GM19328 (cell line): ENCODE measurements at regions not wholly inside any gene's neighbourhood (a gene's known extent, or its start where the extent isn't known, plus 50 kb on each side); places are given as distances from the start of the nearest gene placed in this dataset.

Experiments
- ATAC-seq: cut with Tn5 transposase; IDR thresholded peaks from one replicate; pipeline ENCODE4 v1.9.1; 2021; ENCODE audit warnings: mild to moderate bottlenecking, moderate library complexity; ENCODE audit not compliant: unreplicated experiment

DNA sequence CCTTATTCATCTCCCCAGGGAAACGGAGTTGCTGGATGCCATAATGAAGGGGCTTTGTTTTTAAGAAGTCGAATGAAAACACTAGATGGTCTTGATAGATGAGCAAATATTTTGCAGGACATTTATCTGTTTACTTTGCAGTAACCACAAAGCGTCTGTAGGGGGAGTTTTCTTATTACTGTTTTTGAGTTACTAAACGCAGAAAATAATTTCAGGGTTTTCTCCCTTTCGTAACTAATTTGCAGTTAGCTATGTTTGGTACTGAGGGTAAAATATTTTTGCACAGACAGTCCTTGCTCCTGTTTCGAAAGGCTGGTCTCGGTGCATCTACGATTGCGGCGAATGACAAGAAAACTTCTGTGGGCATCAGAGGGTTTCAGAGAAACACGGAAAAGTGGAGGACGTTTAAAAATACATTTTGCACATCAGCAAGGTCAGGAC, 505.6 kb upstream of the MKI67 start:
- no peak for ATAC-seq

DNA sequence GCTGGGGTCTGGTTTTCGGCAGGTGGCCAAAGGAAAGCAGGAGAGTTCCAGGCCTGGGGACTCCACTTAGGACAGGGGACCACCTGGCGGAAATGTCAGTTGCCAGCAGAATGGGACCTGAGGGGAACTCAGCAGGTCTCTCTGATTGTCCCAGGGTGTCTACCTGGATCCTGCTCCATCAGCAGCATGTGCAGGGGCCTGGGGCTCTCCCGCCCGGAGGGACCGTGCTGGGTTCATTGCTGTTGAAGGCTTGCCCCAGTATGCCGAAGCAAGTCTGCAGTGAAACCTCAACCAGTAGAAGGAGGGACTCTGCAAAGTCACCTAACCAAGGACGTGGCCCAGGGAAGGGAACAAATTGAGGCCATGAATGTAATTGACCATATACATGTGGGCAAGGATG, 506.5 kb upstream of the MKI67 start:
- no peak for ATAC-seq

DNA sequence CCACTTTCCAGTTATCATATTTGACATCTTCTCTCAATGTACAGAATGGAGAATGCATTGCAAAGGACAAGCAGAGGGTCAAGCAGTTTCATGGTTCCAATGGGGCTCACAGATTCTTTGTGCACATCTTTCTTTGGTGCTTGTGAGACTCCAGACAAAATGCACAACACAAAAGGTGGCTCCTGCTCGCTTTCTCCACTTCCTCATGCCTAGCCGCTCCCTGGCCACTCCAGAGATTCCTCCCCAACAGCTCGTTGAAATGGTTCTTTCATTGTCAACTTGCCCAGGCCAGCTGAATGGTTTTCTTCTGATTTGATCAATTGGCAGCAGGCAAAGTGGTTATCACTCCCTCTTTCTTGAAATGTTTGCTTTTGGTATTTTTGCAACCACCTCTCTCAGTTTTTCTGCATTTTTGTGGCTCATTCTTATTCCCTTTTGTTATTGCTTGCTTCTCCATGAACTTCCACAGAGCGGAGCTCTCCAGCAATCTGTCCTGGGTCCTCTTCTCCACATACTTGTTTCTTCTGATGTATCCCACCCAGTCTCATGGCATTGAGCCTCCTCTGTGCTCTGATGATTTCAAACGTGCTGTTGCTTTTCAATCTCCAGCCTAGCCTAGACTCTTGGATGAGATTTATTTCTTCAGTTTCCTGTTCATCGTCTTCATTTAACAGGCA, 507.8 kb upstream of the MKI67 start:
- no peak for ATAC-seq

DNA sequence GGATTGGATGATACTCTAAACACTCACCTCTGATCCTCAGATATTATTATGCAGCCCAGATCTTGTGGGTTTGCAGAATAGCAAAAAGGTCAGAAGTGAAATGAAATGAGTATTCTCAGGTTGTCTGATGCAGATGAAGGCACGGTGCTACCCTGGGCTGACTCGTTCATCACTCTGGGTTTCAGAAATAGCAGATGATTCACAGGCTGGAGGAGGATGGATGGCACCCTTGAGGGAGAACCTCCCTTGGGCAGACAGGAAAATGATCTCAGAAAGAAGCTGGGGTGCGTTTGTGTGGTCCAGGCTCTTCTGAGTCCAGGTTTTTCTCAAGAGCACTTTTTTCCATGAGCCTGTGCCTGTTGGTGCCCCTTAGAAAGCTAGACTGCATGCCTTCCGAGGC, 515.8 kb upstream of the MKI67 start:
- ATAC-seq = no peak

DNA sequence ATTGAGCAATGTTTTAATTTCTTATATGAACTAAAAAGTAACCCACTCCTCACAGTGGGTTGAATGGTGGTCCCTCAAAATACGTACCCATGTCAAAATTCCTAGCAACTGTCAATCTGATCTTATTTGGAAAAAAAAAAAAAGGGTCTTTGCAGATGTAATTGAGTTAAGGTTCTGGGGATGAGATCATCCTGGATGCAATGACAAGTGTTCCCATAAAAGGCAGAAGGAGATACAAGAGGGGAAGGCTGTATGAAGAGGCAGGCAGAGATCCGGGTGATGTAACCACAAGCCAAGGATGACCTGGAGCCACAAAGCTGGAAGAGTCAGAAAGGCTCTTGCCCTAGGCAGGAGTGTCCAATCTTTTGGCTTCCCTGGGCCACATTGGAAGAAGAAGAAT, 516.3 kb upstream of the MKI67 start:
- no peak for ATAC-seq

DNA sequence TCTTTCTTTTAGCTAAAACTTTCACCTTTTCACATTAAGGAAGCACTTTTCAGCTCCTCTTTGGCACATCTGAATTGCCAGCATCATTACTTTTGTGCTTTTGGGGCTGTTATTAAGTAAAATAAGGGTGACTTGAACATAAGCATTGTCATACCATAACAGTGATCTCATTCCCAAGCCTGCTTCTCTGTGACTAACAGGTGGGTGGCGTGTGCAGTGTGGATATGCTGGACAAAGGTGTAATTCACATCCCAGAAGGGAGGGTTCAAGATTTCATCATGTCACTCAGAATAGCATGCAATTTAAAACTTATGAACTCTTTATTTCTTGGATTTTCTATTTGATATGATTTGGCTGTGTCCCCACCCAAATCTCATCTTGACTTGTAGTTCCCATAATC, 517.4 kb upstream of the MKI67 start:
- ATAC-seq = no peak

DNA sequence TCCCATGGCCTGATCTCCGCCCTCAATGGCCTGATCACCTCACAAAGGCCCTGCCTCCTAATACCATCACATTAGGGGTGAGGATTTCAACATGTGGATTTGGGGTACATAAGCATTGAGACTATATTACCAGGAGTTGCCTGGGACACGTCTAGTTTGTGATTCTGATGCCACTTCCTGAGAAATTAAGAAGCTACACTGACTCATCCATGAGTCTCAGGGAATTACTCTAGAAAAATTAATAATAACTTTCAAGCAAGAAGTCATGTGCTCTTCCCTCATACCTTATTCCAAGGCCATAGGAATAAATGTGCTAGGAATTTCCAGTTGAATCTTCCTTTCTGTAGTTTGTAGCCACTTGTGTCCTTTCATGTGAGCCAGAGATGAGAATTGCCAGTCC, 519.3 kb upstream of the MKI67 start:
- no peak for ATAC-seq

DNA sequence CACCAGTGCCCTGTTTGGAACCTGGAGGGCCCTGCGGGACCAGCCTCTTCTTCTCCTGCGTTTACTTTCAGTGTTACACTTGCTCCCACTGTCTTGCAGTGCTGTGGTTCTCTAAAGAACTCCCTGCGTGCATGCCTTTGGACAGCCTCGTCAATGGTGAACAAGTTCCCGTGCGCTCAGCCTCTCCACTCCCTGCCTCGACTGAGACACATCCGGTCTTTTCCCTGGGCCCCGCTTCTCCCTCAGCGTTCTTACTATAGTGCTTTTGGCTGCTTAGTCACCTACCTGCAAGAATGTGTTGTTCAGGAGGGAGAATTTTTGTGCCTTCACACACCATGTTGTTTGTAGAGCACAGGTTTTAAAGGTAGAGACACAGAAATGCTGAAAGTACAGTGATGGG, 520.7 kb upstream of the MKI67 start:
- ATAC-seq = no peak

DNA sequence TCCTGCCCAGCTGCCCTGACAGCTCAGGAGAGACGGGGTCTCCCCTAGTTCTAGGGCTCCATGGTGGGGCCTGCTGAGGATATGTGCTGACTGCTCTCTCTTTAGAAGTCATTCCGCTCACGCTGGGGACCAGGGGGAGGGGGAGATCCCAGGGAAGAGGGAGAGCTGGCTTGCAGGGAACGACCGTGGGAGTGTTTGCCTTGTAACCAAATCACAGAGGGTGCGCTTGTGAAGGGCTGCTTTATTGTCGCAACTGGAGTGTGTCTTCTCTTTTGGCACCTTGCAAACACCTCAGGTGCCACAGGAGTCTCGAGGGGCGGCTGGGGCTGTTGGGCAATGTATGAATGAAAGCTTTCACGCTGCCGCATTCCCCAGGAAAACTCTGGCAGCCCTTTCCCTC, 531.3 kb upstream of the MKI67 start:
- ATAC-seq = no peak

DNA sequence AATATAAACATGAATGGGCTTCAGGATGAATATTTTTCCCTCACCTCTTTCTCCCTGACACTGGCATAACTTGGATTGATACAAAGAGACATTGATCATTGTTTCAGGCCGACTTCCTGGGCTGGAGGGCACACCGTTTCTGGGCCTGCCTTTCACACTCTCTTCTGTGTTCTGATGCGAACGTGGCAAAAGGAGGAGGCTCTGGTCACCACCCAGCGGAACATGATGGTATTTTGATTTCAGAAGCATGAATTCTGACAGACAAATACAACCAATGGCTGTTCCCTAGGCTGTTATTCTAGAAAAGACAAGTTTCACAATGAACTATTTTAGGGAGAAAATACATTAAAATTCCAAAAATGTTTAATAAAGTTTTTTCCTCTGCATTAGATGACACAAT, 534.5 kb upstream of the MKI67 start:
- no peak for ATAC-seq

DNA sequence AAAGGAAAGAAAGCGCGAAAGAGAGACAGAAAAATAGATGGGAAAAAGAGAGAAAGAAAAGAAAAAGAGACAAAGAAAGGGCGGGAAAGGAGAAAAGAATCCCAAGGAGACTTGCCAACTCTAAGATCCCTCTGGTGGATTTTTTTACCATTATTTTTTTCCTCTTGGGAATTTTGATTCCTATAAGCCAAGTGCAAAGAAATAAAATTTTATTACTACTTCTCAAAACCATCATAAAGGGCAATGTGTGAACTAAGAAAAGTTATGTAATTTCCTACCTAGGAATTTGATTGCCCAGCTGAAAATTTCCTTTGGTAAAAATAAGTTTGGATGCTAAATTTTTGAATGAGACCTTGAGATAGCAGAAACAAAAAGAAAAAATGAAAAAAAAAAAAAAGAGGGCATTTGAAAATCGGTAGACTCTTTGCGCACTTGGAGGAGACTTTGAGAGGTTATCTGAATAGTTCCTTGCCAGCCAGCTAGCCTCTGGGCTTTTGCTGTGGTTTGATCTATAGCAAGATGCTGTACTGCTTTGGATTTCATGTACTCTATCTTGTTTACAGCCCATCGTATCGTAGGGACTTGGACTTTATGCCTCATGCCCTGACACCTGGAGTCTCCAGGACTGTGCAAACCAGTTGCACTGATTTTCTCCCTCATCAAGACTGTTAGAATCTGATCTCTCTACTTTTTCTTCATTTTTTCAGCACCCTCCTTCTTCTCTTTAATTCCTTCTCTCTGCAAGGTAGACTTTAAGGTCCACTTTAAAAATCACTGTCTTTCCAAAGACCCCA, 535.4 kb upstream of the MKI67 start:
- ATAC-seq = no peak

DNA sequence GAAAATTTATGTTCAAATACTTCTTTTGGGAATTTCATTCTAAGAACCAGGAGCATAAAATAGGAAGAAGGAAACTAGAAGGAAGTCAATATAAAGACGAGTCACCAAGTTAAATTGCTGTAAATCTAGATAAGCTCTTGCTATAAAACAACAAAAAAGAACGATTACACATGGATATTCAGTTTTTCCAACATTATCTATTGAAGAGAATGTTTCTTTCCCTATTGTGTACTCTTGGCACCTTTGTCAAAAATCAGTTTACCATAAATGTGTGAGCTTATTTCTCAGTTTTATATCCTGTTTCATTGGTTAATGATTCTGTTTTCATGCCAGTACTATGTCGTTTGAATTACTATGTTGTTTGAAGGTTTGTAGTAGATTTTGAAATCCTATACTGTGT, 536.3 kb upstream of the MKI67 start:
- no peak for ATAC-seq

DNA sequence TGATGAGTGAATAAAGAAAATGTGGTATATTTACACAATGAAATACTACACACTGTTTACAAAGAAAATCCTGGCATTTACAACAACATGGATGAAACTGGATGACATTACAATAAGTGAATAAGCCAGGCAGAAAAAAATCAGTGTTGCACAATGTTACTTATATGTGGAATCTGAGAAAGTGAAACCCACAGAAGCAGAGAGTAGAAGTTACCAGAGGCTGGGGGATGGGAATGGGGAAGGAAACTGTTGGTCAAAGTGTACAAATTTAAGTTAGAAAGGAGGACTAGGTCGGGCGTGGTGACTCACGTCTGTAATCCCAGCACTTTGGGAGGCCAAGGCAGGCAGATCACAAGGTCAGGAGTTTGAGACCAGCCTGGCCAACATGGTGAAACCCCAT, 538.5 kb upstream of the MKI67 start:
- ATAC-seq = no peak

DNA sequence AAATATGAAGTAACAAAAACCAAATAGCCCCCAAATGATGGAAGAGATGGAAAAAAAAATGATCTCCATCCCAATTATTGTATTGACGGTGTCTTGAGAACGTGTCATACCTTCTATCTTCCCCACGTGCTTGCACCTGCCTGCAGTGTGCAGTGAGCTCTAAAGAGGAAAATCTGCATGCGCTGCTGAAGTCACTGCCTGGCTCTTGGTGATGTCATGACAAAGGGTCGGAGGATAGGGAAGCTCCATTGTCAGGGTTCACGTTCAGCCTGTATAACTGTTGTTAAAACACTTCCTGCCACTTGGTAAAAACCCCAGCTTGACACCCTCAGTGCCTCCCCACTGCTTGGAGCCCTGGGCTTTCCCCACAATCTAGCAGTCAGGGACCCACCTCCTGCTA, 549.2 kb upstream of the MKI67 start:
- no peak for ATAC-seq

DNA sequence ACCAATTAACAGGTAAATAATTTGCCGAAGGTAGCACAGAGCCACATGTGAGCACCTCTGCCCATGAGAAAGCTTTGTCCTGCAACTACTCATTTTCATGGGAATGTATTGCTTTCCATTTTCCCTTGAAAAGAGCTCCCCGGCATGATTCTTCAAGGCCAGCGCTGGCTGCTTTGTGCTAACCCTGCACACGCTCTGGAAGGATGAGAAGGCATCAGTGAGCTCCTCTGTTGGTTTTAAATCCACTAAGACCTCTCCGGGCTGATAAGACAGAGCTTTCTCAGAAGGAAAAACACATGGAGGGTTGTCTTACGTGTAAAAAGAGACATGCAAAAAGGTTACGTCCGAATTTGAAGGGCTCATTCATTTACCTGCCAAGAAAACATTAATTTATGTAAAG, 553.9 kb upstream of the MKI67 start:
- ATAC-seq = no peak

DNA sequence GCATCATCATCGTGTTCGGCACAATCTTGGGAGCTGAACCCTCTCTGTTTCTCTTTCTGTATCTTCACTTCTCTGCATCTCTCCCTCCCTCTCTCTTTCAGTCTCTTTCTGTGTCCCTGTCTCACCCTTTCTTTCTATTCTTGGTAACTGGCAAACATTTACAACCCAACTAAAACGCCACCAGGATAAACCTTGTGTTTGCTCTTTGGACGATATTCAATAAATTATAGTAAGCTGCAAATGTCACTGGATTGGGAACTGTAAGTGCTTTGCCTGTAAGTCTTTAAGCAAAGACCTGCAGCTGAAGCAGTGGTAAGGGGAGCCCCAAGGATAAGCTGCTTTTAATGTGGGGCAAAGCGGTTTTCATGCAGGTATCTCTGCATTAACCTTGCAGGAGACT, 558.0 kb upstream of the MKI67 start:
- no peak for ATAC-seq

DNA sequence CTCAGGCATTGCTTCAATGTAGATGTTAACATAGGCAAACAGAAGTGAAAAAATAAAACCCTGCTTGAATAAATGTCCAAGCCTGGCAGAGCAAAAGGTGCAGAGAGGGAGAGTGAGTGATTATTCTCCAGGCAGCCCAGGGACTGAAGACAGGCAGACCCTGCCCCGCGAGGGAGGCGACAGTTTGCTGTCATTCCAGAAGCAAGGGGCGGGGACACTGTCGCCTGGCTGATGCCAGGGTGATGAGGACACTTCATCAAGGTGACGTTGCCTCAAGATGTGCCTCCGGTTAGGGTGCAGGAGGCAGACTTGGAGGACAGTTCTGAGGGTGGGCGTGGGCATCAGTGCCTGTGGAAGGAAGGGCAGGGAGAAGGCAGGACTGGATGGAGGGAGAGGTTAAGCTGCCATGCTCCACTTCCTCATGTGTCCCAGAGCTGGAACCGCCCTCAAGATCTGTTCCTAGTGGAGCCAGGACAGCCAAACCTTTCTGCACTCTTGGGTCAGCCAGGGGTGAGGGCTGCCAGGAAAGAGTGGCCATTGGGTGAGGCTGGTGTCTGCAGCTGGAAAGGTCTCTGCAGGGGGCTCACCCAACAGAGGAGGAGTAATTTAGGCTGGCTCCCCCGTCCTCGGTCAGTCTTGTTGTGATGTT, 560.5 kb upstream of the MKI67 start:
- no peak for ATAC-seq

DNA sequence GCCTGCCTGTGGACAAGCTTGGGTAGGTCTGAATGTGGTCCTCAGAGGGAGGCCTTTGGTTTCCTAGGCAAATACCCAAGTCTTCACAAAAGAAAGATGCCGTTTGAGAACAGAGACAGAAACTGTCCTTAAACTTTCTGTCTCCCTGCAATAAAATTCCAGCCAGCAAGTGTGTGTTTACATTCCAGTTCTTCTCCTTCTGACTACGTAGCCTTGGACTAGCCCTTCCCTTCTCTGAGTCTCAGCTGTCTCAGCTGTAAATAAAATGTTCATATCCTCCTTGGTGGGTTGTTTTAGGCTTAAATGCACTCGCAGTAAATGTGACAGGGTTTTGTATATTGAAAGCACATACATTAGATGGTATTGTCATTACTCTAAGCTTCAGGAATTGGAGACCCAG, 561.2 kb upstream of the MKI67 start:
- ATAC-seq = no peak

DNA sequence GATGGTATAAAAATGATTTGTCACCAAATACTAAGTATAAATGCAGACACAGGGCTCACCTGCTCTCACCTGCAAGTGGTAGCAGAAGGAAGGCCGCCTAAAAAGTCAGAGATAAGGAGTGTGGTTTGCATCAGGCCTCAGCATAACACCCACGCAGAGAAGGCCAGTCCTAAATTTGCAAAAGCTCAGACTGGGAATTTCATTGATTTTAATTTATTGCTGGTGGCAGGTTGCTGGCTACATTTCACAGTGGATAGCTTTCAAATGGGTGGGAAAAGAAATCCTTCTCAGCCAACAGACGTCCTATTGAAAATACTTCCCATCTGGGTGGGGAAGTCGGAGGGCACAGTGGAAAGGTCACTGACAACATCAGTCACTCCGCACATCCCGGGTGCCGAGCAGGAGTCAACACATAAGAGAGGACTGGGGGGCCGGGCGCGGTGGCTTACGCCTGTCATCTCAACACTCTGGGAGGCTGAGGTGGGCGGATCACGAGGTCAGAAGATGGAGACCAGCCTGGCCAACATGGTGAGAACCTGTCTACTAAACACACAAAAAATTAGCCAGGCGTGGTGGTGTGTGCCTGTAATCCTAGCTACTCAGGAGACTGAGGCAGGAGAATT, 561.8 kb upstream of the MKI67 start:
- ATAC-seq = no peak

DNA sequence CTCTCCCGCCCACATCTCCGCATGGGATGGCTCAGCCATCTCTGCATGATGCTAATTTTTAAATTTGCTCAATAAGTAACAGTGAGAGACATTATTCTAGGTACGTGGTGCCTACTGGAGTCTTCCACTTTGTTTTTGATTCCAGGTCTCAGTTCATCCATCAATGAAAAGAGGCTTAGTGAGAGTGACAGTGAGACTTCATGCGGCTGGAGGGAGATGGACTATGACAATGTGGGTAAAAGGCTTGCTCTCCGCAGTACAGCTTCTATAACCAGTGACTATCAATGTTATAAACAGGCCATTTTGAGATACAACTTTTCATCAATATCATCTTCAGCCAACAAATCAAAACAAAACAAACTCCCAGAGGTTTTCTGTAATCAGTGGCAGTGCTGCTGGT, 563.4 kb upstream of the MKI67 start:
- no peak for ATAC-seq

DNA sequence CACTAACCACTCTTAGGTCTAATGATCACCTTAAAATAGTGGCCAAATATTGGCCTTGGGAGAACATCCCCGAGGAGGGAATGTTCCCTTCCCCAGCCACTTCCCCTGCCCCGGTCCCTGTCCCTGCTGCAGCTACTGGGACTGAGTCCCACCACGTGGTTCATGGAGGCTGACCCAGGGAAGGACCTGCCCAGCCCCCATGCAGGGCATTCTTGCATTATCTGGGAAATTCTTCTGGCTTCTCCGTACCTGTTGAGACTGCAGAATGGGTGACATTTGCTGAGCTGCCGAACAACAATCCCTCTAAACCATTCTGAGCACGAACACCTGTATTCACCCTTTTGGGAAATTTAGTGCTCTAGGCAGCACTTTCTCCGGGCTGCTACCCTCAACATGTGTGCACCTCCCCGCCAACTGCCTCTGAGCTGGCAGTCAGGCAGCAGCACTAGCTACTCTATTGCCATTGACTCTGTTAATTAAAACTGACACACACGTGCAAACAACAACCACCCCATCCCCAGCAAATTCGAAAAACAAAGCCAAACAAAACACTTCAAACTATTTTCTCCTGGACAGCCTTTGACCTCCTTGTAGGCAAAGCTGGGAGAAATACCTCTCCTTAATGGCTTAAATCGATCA, 567.4 kb upstream of the MKI67 start:
- ATAC-seq = no peak
